Upper lobe of left lung (tissue), 4 donors: ENCODE measurements at regions not wholly inside any gene's neighbourhood (a gene's known extent, or its start where the extent isn't known, plus 50 kb on each side); places are given as distances from the start of the nearest gene placed in this dataset.

Experiments
- CTCF ChIP-seq, 6 experiments: fragments of 450-650 bp in 4 of 6; fragments of 200-600 bp in 2 of 6; sonication (generic) in 2 of 6; IDR thresholded peaks; one replicate each; pipeline ENCODE4 v1.5.1; 2016 to 2019; ENCODE audit warnings: antibody characterized with exemption in 6 of 6
- EP300 ChIP-seq, 4 donors: sonication (generic); formaldehyde crosslinking; IDR thresholded peaks; one replicate each; pipeline ENCODE4 v1.5.1; 2017; ENCODE audit warnings: antibody characterized with exemption in 4 of 4, control low read depth in 2 of 4
- POLR2A ChIP-seq, 4 donors: fragments of 450-650 bp; IDR thresholded peaks; one replicate each; pipeline ENCODE4 v1.5.1; 2016 to 2017; ENCODE audit warnings: antibody characterized with exemption in 4 of 4, mild to moderate bottlenecking in 2 of 4

DNA sequence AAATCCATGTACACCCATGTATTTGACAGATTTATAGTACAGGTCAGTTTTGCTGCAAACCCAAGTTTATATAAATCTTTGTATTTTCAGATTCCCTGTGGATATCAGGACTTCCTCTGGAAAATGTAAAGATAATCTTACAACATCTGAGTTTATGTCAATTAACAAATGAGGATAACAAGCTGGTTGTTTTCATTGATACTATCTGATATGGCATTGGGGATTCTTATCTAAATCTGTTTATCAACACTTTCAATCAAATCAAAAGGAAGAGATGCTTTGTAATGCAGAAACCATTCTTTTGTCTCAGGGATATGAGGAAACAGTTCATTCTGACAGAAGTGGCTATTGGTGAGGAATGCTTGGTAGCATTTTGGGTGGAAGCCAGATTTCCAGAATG, 64.9 kb upstream of the FAM204A start:
- TF ChIP-seq CTCF (IDR thresholded peaks at IDR 0.05) (no peak), EP300 (IDR thresholded peaks at IDR 0.05) (no peak), POLR2A (IDR thresholded peaks at IDR 0.05) (no peak)
